Right lung (tissue), 2 donors: ENCODE measurements at regions not wholly inside any gene's neighbourhood (a gene's known extent, or its start where the extent isn't known, plus 50 kb on each side); places are given as distances from the start of the nearest gene placed in this dataset.
A peak's percentile ranks its signal among the peaks of the same experiment; 100 is the strongest.

Experiments used
- DNase-seq, 2 donors: peaks; one replicate each; pipeline ENCODE4 v3.0.0-alpha.2; 2013

DNA sequence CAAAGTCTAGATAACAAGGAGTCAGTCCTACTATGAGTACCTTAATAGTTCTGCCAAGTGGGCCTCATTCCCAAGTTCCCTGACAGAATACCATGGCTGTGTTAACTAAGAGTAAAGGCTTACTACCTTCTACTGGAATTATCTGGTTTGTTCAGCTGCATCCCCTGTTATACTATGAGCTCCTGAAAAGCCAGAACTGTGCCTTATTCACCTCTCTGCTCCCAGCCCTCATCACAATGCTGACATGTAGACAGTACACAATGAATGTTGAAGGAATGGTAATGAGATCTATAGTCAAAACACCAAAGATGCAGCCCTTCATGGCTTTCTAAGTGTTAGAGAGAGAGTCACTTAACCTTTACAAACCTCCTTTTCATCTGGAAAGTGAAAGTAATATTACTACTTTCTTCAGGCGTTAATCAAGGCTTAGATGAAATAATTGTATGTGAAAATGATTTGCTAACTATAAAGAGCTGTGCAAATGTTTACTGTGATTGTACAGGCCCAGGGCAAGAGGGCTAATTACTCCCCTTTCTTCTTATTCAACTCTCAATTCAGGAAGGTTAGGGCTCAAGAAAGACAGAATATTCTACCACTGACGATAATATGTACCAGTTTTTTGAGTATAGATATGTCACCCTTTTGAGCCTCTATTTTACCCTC is 70.3 kb upstream of the MROH9 start:
- DNase-seq = no peak

DNA sequence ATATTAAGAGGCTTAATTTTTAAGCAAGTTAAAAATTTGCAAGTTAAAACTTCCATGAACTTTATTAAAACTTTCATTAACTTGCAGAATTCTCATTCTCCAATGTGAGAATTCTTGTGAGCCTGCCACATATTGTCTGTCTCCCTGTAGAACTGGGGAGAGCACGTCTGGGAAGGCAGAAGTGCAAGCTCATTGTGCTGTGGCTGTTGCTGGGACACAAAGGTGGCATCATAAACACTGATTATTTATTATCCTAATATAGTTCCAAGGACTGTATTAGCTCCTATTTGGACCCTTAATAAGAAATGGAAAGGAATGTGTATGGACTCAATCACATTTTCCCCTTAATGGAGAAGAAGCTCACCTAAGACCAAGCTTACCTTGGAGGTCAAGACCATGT is 68.7 kb upstream of the MROH9 start:
- DNase-seq = no peak

DNA sequence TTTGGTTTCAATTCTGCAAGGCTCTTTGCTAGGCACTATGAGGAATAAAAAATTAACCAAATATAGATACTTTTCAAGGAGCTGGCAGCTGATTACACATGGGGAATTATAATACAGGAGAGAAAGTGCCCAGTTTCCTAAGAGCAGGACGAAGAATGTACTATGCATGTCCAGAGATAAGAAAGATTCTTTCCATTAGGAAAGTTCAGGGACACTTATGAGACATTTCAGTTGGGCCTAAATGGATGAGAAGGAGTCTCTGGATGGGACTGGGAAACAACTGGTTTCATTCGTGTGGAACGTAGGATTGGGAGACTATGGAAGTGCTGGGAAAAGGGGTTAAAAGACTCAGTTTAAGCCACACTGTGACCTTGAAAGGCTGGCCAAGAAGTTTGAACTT is 63.5 kb upstream of the MROH9 start:
- no peak for DNase-seq

DNA sequence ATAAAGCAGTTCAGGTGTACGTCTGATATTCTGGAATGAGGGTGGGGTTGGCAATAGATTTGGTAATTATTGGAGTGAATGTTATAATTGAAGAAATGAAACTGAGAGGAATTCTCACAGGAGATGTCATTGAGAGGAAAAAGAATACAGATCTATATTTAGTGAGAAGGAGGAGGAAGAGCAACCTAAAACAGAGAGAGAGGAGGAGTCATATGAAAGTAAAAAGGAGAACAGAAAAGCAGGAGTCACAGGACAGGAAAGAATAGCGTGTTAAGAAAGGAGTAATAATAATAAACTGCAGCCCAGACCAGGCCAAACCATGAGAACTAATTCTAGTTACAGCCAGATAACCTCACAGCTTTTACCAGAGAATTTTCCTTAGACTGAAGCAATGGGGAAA is 62.7 kb upstream of the MROH9 start:
- no peak for DNase-seq

DNA sequence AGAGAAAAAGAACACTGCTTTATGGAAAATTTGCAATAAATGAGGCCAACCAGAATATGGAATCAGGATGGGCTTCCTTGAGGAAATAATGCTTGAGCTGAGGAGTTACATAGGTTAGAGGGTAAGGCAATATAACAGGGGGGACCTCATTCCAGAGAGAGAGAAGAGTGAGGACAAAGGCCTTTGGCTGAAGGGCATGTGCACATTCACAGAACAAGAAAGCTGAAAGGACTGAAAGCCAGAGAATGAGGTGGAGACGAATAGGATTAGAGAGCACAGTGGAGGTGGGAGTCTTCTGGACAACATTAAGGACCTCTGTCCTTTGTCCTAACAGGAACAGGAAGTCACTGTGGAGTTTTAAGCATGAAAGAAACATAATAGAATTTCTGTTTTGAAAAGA is 60.7 kb upstream of the MROH9 start:
- DNase-seq = no peak

DNA sequence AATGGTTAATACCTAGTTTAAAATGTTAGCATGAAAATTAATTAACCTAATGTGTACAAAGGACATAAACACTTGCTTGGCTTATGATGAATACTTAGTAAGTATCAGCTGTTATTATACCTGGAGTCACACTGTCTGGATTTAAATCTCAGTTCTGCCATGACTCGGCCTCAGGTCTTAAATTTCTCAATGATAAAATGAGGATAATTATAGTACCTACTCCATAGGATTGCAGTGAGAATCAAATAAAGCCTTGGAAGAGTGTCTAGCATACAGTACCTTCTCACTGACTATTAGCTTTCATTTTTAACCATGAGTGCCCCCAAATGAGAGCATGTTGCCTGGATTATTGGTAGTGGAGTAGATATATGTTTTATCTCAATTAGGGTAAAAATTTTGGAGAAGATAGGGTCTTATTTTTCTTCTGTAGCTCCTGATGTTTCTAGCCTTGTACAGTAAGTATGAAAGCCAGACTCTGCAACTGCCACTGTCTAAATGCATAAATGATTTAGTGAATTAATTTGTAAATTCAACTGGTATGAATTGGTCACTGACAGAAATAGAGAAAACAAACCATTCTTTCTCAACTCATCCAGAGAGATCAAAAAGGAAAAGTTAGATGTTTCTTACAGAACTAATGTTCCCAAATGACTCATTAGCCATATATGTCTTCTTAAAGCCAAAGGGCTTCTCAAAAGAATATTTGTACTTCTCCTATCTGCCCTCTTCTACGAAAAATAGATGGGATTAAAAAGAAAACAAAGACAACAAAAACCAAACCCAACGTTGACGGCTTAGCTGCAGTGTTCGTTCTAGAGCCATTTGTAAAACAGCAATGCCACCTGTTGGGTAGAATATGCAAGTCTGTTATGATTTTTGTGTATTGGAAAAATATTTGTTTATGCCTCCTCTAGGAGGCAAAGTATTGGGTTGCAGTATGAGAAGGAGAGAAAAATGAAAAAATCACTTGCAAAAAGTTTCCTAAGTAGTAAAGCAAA is 53.8 kb upstream of the MROH9 start:
- peak; percentile 19 to 38 for DNase-seq
